ENCODE measurements at regions not wholly inside any gene's neighbourhood (a gene's known extent, or its start where the extent isn't known, plus 50 kb on each side); places are given as distances from the start of the nearest gene placed in this dataset.

DNA sequence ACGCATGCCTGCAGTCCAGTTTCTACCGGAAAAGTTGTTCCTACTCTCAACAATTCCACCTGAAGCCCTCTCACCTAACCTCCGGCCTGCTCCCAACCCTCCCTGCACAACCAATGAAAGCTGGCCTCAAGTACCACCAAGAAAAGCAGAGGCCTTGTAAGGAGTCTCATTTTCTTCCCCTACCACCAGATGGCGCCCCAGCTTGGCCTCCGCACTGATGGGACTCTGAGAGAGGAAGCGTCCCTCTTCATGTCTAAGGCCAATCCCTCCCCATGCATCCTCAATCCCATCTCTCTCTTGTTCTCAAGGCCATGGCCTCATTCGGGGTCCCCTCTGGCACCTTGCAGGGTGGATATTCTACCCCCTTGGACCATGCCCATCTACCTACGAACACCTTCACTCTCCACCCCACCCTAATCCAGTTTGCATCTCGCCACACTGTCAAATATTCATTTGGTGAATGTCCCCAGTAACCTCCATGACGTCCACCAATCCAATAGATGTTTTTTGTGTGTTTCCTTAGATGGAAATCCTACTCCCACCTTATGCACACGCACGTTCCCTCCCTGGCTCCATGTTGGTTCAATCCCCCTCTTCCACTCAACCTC, 412.8 kb downstream of the ZNF536 start:
- no peaks in the 10 kb centered on the region for H3K9me3 ChIP-seq
- H3K4me1 ChIP-seq, result no peaks in the 10 kb centered on the region

DNA sequence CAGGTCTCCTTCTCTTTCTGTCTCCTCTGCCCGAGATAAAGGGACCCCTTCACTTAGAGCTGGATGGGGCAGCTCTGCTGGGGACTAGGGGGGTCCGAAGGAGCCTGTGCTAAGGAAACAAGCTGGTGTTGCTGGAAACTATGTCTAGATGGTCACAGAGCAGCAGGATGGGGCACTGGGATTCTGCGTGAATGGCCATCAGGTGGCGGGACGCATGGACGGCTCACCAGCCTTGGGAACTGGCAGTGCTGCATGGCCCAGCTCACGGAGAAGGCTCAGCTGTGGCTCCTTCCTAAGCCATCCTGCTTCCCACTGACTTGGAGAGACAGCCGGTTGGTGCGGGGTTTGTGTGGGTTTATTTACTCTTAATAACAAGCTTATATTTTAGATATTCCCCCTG, 411.8 kb downstream of the ZNF536 start:
- Histone ChIP-seq H3K9me3 (no peaks in the 10 kb centered on the region), H3K27ac (no peak overlapping the region), H3K36me3 (no peaks in the 10 kb centered on the region), H3K4me1 (no peaks in the 10 kb centered on the region), H3K27me3 (ENCODE audit: low read depth) (peaks cover 6% of the 10 kb centered on the region), H3K4me3 (no peak overlapping the region)
- TF ChIP-seq CTCF (IDR thresholded peaks at IDR 0.05), result no peak
- ATAC-seq, result no peak
- DNase-seq, result no peak
- intact Hi-C loops (cut with DNase I), result no loop called here

More for the DNA sequence above, 412.8 kb downstream of the ZNF536 start:
- DNase-seq, result peak; percentile 73
- peaks cover 6% of the 10 kb centered on the region for H3K27me3 ChIP-seq (ENCODE audit: low read depth)
- no peak overlapping the region for H3K4me3 ChIP-seq
- peak; percentile 68 to 79 for ATAC-seq
- H3K27ac ChIP-seq, result no peak overlapping the region
- peak; percentile 73 for TF ChIP-seq CTCF (IDR thresholded peaks at IDR 0.05)
- H3K36me3 ChIP-seq, result no peaks in the 10 kb centered on the region
- intact Hi-C loops (cut with DNase I), result no loop called here

DNA sequence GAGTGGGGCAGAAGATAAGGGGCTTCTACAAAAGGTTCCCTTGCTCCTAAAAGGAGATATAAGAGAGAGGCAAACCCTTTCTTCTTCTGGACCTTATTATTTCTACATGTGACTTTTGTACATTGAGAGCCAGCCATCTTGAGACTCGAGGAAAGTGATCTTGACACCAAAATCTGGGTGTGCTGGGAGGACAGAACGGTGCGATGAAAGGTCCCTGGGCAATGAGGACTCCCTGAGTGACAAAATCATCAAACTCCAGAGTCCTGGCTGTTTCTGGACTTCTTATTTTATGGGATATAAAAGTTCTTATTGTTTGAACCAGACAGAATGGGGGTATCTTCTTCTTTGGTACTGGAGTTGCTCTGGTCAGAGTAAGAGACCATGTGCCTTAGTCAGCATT, 411.0 kb downstream of the ZNF536 start:
- Histone ChIP-seq H3K4me1 (no peaks in the 10 kb centered on the region), H3K27me3 (ENCODE audit: low read depth) (peaks cover 6% of the 10 kb centered on the region), H3K9me3 (no peaks in the 10 kb centered on the region), H3K27ac (no peak overlapping the region), H3K4me3 (no peak overlapping the region), H3K36me3 (no peaks in the 10 kb centered on the region)
- intact Hi-C loops (cut with DNase I), result no loop called here
- TF ChIP-seq CTCF (IDR thresholded peaks at IDR 0.05), result no peak
- DNase-seq (no peak), ATAC-seq (no peak)

- H3K36me3 ChIP-seq, result no peaks in the 10 kb centered on the region
- H3K27ac ChIP-seq, result no peak overlapping the region
- TF ChIP-seq CTCF (IDR thresholded peaks at IDR 0.05), result no peak
- no peaks in the 10 kb centered on the region for H3K4me1 ChIP-seq
- peaks cover 3% of the 10 kb centered on the region for H3K27me3 ChIP-seq (ENCODE audit: low read depth)
- H3K4me3 ChIP-seq, result no peak overlapping the region
- DNase-seq, result no peak
- ATAC-seq, result no peak
- H3K9me3 ChIP-seq, result no peaks in the 10 kb centered on the region
- intact Hi-C loops (cut with DNase I), result no loop called here
Measured at GRCh38 chr19:30781519-30781918, 409.3 kb downstream of the ZNF536 start.

- Histone ChIP-seq H3K9me3 (no peaks in the 10 kb centered on the region), H3K4me3 (no peak overlapping the region), H3K36me3 (no peaks in the 10 kb centered on the region), H3K27me3 (ENCODE audit: low read depth) (peaks cover 3% of the 10 kb centered on the region), H3K27ac (no peak overlapping the region), H3K4me1 (no peaks in the 10 kb centered on the region)
- DNase-seq (no peak), ATAC-seq (no peak)
- TF ChIP-seq CTCF (IDR thresholded peaks at IDR 0.05), result no peak
- intact Hi-C loops (cut with DNase I), result no loop called here
Measured at GRCh38 chr19:30781047-30781446, 408.9 kb downstream of the ZNF536 start.
